ENCODE measurements at regions not wholly inside any gene's neighbourhood (a gene's known extent, or its start where the extent isn't known, plus 50 kb on each side); places are given as distances from the start of the nearest gene placed in this dataset.

- no peaks in the 10 kb centered on the region for H3K36me3 ChIP-seq
- intact Hi-C loops (cut with DNase I), result no loop called here
- no peak for DNase-seq (ENCODE audit: extremely low spot score)
- WGBS, result 93% methylated on average over 3 of the region's 3 CpGs
- H3K4me3 ChIP-seq, result no peak overlapping the region
- no peaks in the 10 kb centered on the region for H3K4me1 ChIP-seq
- no peak for TF ChIP-seq EP300 (IDR thresholded peaks at IDR 0.05)
- no peak for TF ChIP-seq POLR2AphosphoS5 (IDR thresholded peaks at IDR 0.05)
- TF ChIP-seq, protein P1, sequence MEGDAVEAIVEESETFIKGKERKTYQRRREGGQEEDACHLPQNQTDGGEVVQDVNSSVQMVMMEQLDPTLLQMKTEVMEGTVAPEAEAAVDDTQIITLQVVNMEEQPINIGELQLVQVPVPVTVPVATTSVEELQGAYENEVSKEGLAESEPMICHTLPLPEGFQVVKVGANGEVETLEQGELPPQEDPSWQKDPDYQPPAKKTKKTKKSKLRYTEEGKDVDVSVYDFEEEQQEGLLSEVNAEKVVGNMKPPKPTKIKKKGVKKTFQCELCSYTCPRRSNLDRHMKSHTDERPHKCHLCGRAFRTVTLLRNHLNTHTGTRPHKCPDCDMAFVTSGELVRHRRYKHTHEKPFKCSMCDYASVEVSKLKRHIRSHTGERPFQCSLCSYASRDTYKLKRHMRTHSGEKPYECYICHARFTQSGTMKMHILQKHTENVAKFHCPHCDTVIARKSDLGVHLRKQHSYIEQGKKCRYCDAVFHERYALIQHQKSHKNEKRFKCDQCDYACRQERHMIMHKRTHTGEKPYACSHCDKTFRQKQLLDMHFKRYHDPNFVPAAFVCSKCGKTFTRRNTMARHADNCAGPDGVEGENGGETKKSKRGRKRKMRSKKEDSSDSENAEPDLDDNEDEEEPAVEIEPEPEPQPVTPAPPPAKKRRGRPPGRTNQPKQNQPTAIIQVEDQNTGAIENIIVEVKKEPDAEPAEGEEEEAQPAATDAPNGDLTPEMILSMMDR (IDR thresholded peaks at IDR 0.05), result no peak
- TF ChIP-seq POLR2A (IDR thresholded peaks at IDR 0.05; ENCODE audit: low read depth), result no peak
- H3K27ac ChIP-seq (replicated peaks in 1 of 4), result no peak overlapping the region
- no peaks in the 10 kb centered on the region for H3K27me3 ChIP-seq
- no peaks in the 10 kb centered on the region for H3K9me3 ChIP-seq
Measured at GRCh38 chr16:76910931-76911330, 280.1 kb upstream of the MON1B start.

DNA sequence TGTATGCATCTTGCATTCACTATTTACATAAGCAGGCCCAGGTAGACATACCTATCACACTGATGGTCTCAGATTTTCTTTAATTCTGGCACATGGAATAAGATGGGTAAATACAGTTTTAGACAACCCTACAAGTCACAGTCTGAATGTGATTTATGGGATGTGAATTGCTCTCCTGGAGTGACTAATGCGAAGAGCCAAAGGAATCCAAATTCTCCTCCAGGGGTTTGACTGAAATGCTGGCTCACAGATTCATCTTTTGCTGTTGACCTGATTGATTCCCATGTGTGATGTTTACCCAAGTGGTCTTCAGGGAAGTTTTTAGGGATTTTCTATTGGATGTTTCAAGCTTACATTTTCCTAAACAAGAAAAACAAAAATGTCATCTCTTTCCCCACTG lies 277.9 kb upstream of the MON1B start:
- Histone ChIP-seq H3K9me3 (no peaks in the 10 kb centered on the region), H3K4me3 (no peak overlapping the region), H3K27ac (replicated peaks in 1 of 4) (no peak overlapping the region), H3K4me1 (no peaks in the 10 kb centered on the region), H3K27me3 (no peaks in the 10 kb centered on the region), H3K36me3 (no peaks in the 10 kb centered on the region)
- intact Hi-C loops (cut with DNase I), result no loop called here
- DNase-seq (ENCODE audit: extremely low spot score), result no peak
- WGBS, result 79% methylated on average over 1 of the region's 1 CpG
- no peak for TF ChIP-seq POLR2AphosphoS5 (IDR thresholded peaks at IDR 0.05)
- TF ChIP-seq, protein P1 (IDR thresholded peaks at IDR 0.05), result no peak
- TF ChIP-seq POLR2A (IDR thresholded peaks at IDR 0.05; ENCODE audit: low read depth), result no peak
- no peak for TF ChIP-seq EP300 (IDR thresholded peaks at IDR 0.05)

DNA sequence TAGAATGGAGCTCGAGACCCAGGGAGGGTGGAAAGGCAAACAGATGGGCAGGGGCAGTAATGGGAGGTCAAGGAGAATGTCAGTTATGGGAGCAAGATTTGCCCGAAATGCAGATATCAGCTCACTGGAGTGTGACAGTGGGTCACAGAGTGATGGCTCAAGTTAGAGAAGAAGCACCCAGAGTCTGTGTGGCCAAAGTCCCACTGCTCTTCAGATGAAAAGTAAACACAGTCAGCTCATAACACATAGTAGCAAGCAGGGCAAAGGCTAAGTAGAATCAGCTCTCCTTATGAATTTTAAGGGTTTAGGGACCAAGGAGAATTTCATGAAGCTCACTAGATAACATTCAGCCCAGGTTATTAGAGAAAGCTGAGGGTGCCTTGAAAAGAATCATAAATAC lies 264.9 kb upstream of the MON1B start:
- intact Hi-C loops (cut with DNase I), result no loop called here
- Histone ChIP-seq H3K4me1 (no peaks in the 10 kb centered on the region), H3K9me3 (no peaks in the 10 kb centered on the region), H3K36me3 (no peaks in the 10 kb centered on the region), H3K27ac (replicated peaks in 1 of 4) (no peak overlapping the region), H3K27me3 (no peaks in the 10 kb centered on the region), H3K4me3 (no peak overlapping the region)
- 88% methylated on average over 2 of the region's 2 CpGs for WGBS
- no peak for DNase-seq (ENCODE audit: extremely low spot score)
- no peak for TF ChIP-seq EP300 (IDR thresholded peaks at IDR 0.05)
- no peak for TF ChIP-seq POLR2AphosphoS5 (IDR thresholded peaks at IDR 0.05)
- TF ChIP-seq, protein P1 (IDR thresholded peaks at IDR 0.05), result no peak
- TF ChIP-seq POLR2A (IDR thresholded peaks at IDR 0.05; ENCODE audit: low read depth), result no peak

GRCh38 chr16:76926595-76926994 lies 264.4 kb upstream of the MON1B start:
- no peak for DNase-seq (ENCODE audit: extremely low spot score)
- intact Hi-C loops (cut with DNase I), result no loop called here
- Histone ChIP-seq H3K27ac (replicated peaks in 1 of 4) (no peak overlapping the region), H3K4me3 (no peak overlapping the region), H3K4me1 (no peaks in the 10 kb centered on the region), H3K9me3 (no peaks in the 10 kb centered on the region), H3K36me3 (no peaks in the 10 kb centered on the region), H3K27me3 (no peaks in the 10 kb centered on the region)
- TF ChIP-seq POLR2AphosphoS5 (IDR thresholded peaks at IDR 0.05) (no peak), POLR2A (IDR thresholded peaks at IDR 0.05; ENCODE audit: low read depth) (no peak), EP300 (IDR thresholded peaks at IDR 0.05) (no peak)
- TF ChIP-seq, protein P1 (IDR thresholded peaks at IDR 0.05), result no peak
- WGBS, result 22% methylated on average over 1 of the region's 1 CpG

DNA sequence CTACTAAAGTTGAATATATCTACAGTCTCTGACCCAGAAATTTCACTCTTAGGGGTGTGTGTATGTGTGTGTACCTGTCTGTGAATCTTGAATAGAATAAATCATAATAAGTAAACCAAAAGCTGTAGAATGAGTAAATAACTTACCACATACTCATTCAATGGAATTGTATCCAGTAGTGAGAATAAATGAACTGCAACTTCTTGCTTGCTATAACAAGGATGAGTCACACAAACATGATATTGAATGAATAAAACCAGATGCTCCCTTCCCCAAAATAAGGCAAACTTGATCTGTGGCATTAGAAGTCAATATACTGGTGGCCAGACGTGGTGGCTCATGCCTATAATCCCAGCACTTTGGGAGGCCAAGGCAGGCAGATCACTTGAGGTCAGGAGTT lies 259.8 kb upstream of the MON1B start:
- Histone ChIP-seq H3K4me3 (no peak overlapping the region), H3K36me3 (no peaks in the 10 kb centered on the region), H3K27ac (replicated peaks in 1 of 4) (no peak overlapping the region), H3K4me1 (no peaks in the 10 kb centered on the region), H3K9me3 (no peaks in the 10 kb centered on the region), H3K27me3 (no peaks in the 10 kb centered on the region)
- WGBS, result 65% methylated on average over 1 of the region's 1 CpG
- no peak for TF ChIP-seq POLR2A (IDR thresholded peaks at IDR 0.05; ENCODE audit: low read depth)
- no peak for TF ChIP-seq EP300 (IDR thresholded peaks at IDR 0.05)
- TF ChIP-seq POLR2AphosphoS5 (IDR thresholded peaks at IDR 0.05), result no peak
- TF ChIP-seq, protein P1 (IDR thresholded peaks at IDR 0.05), result no peak
- DNase-seq (ENCODE audit: extremely low spot score), result no peak
- intact Hi-C loops (cut with DNase I), result no loop called here
